PFSK-1 (cell line): ENCODE measurements at regions not wholly inside any gene's neighbourhood (a gene's known extent, or its start where the extent isn't known, plus 50 kb on each side); places are given as distances from the start of the nearest gene placed in this dataset.

Source experiments
- FOXP2 ChIP-seq: optimal IDR thresholded peaks from 2 replicates; pipeline ENCODE3; 2011; ENCODE audit warnings: borderline replicate concordance, control low read depth, inconsistent platforms; ENCODE audit not compliant: insufficient read depth; ENCODE audit errors: extremely low read length, extremely low read depth
- POLR2AphosphoS5 ChIP-seq: IDR thresholded peaks from 2 replicates; pipeline ENCODE4 v1.6.1; 2012; ENCODE audit warnings: low read depth, mild to moderate bottlenecking, control low read depth, low read length, moderate library complexity
- REST ChIP-seq, 2 experiments: IDR thresholded peaks; 2 replicates each; pipeline versions ENCODE4 v1.6.1 to v1.8.0; 2011 to 2012; ENCODE audit warnings: low read depth in 2 of 2, low read length in 2 of 2, control low read depth in 1 of 2, inconsistent platforms in 1 of 2, mild to moderate bottlenecking in 1 of 2, moderate library complexity in 1 of 2; ENCODE audit not compliant: insufficient read depth in 1 of 2
- SIN3A ChIP-seq: IDR thresholded peaks from 2 replicates; pipeline ENCODE4 v1.6.1; 2012; ENCODE audit warnings: mild to moderate bottlenecking, low read length, moderate library complexity, borderline replicate concordance; ENCODE audit not compliant: insufficient read depth
- TAF1 ChIP-seq: IDR thresholded peaks from 2 replicates; pipeline ENCODE4 v1.6.1; 2012; ENCODE audit warnings: low read length, control low read depth, borderline replicate concordance; ENCODE audit not compliant: insufficient read depth

- TF ChIP-seq POLR2AphosphoS5, result no peak
- TF ChIP-seq SIN3A, result no peak
- TF ChIP-seq FOXP2, result no peak
- no peak for TF ChIP-seq REST (IDR thresholded peaks at IDR 0.05; ENCODE audit: insufficient read depth in 1 of 2, low read depth in 2 of 2, low read length in 2 of 2)
- TF ChIP-seq TAF1, result no peak
Measured at GRCh38 chr20:22379472-22379871, 204.9 kb downstream of the FOXA2 start.

GRCh38 chr20:22374678-22375590, 209.4 kb downstream of the FOXA2 start:
- no peak for TF ChIP-seq SIN3A

- TF ChIP-seq POLR2AphosphoS5, result no peak
- TF ChIP-seq SIN3A, result no peak
- TF ChIP-seq REST (IDR thresholded peaks at IDR 0.05; ENCODE audit: insufficient read depth in 1 of 2, low read depth in 2 of 2, low read length in 2 of 2), result no peak
- TF ChIP-seq TAF1, result no peak
- no peak for TF ChIP-seq FOXP2
Measured at GRCh38 chr20:22374066-22374465, 210.3 kb downstream of the FOXA2 start.

- TF ChIP-seq SIN3A (no peak), TAF1 (no peak), REST (IDR thresholded peaks at IDR 0.05; ENCODE audit: insufficient read depth in 1 of 2, low read depth in 2 of 2, low read length in 2 of 2) (no peak), POLR2AphosphoS5 (no peak), FOXP2 (no peak)
Measured at GRCh38 chr20:22373164-22373895, 211.0 kb downstream of the FOXA2 start.

GRCh38 chr20:22371843-22372242, 212.5 kb downstream of the FOXA2 start:
- no peak for TF ChIP-seq TAF1

- TF ChIP-seq TAF1, result no peak
- no peak for TF ChIP-seq REST (IDR thresholded peaks at IDR 0.05; ENCODE audit: insufficient read depth in 1 of 2, low read depth in 2 of 2, low read length in 2 of 2)
- TF ChIP-seq FOXP2, result no peak
- TF ChIP-seq SIN3A, result no peak
- no peak for TF ChIP-seq POLR2AphosphoS5
Measured at GRCh38 chr20:22370137-22370536, 214.2 kb downstream of the FOXA2 start.
